ENCODE measurements at regions not wholly inside any gene's neighbourhood (a gene's known extent, or its start where the extent isn't known, plus 50 kb on each side); places are given as distances from the start of the nearest gene placed in this dataset.

DNA sequence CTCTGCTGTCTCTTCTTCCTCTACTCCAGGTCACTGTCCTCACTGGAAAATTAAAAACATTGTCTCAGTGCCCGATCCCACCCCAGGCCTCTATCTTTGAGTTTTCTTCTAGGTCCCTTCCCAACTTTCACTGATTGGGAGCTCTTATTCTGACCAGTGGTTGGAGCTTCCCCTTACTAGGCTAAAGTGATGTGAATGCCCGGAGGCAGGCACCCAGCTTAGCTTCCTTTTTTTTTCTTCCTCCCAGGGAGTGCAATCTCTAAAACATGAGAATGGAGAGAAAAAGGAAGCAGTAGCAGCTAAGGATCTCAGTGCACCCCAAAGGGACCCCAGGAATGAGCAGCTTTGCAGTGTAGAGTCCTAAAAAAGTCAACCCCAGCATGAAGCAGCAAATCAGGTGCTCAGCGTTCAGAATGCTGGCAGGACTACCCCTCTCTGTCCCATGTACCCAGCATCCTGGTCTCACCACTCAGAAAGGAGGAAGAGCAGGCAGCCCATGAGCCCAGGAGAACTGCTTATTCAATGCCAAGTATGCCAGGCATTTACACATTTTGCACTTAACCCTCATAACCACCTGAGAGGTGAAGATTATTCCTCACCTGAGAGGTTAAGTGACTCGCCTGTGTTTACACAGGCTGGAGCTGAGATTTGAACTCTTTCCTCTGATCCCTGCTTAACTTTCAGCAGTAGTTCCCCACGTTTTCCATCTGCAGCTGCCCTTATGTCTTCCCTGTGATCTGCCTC is 146.2 kb upstream of the PWP1 start:
- BruUV-seq (replicated peaks): no TSS peak
- Histone ChIP-seq H3K36me3 (ENCODE audit: low read depth, low read length) (no peaks in the 10 kb centered on the region), H3K79me2 (ENCODE audit: low read length) (no peaks in the 10 kb centered on the region), H3K9me2 (replicated peaks; ENCODE audit: low read length) (no peaks in the 10 kb centered on the region), H4K20me1 (ENCODE audit: low read length) (no peaks in the 10 kb centered on the region), H3K4me2 (ENCODE audit: low read length) (no peak overlapping the region), H3K4me3 (ENCODE audit: low read length) (no peak overlapping the region), H3F3A (ENCODE audit: low read length, unreplicated experiment) (no peaks in the 10 kb centered on the region), H3K27me3 (ENCODE audit: low read length) (no peaks in the 10 kb centered on the region), H3K27ac (ENCODE audit: low read length) (no peak overlapping the region), H3K9ac (ENCODE audit: low read length) (no peak overlapping the region), H3K9me3 (ENCODE audit: low read length) (no peaks in the 10 kb centered on the region), H3K4me1 (ENCODE audit: insufficient read depth, low read length) (no peaks in the 10 kb centered on the region), H2AFZ (ENCODE audit: low read length) (no peak overlapping the region)
- TF ChIP-seq EZH2 (IDR thresholded peaks at IDR 0.05; ENCODE audit: low read length, unreplicated experiment): no peak
- no peak for TF ChIP-seq CTCF (conservative IDR thresholded peaks at IDR 0.05; ENCODE audit: low read depth, low read length)
- TF ChIP-seq EZH2phosphoT487 (IDR thresholded peaks at IDR 0.05; ENCODE audit: borderline replicate concordance, low read length): no peak
- CTCF ChIA-PET: no interaction called here
- DNase-seq (no peak), ATAC-seq (no peak)
- POLR2A ChIA-PET (ENCODE audit: unreplicated experiment): no interaction called here
- intact Hi-C loops (cut with micrococcal nuclease): no loop called here

- Histone ChIP-seq H3K4me3 (ENCODE audit: low read length) (no peak overlapping the region), H3F3A (ENCODE audit: low read length, unreplicated experiment) (no peaks in the 10 kb centered on the region), H3K9me3 (ENCODE audit: low read length) (no peaks in the 10 kb centered on the region), H4K20me1 (ENCODE audit: low read length) (no peaks in the 10 kb centered on the region), H3K4me1 (ENCODE audit: insufficient read depth, low read length) (no peaks in the 10 kb centered on the region), H3K79me2 (ENCODE audit: low read length) (no peaks in the 10 kb centered on the region), H3K27ac (ENCODE audit: low read length) (no peak overlapping the region), H3K9ac (ENCODE audit: low read length) (no peak overlapping the region), H3K9me2 (replicated peaks; ENCODE audit: low read length) (no peaks in the 10 kb centered on the region), H3K36me3 (ENCODE audit: low read depth, low read length) (no peaks in the 10 kb centered on the region), H2AFZ (ENCODE audit: low read length) (no peak overlapping the region), H3K27me3 (ENCODE audit: low read length) (no peaks in the 10 kb centered on the region), H3K4me2 (ENCODE audit: low read length) (no peak overlapping the region)
- ChIA-PET CTCF (no interaction called here), POLR2A (ENCODE audit: unreplicated experiment) (no interaction called here)
- no TSS peak for BruUV-seq (replicated peaks)
- intact Hi-C loops (cut with micrococcal nuclease): no loop called here
- TF ChIP-seq EZH2phosphoT487 (IDR thresholded peaks at IDR 0.05; ENCODE audit: borderline replicate concordance, low read length): no peak
- TF ChIP-seq EZH2 (IDR thresholded peaks at IDR 0.05; ENCODE audit: low read length, unreplicated experiment): no peak
- no peak for TF ChIP-seq CTCF (conservative IDR thresholded peaks at IDR 0.05; ENCODE audit: low read depth, low read length)
- no peak for DNase-seq
- no peak for ATAC-seq
These were observed 144.4 kb upstream of the PWP1 start for GRCh38 chr12:107541001-107541705.

GRCh38 chr12:107543416-107543815 is 142.2 kb upstream of the PWP1 start:
- Histone ChIP-seq H3K9me2 (replicated peaks; ENCODE audit: low read length) (no peaks in the 10 kb centered on the region), H3K79me2 (ENCODE audit: low read length) (no peaks in the 10 kb centered on the region), H2AFZ (ENCODE audit: low read length) (no peak overlapping the region), H3K9me3 (ENCODE audit: low read length) (no peaks in the 10 kb centered on the region), H3F3A (ENCODE audit: low read length, unreplicated experiment) (no peaks in the 10 kb centered on the region), H3K9ac (ENCODE audit: low read length) (no peak overlapping the region), H3K4me1 (ENCODE audit: insufficient read depth, low read length) (no peaks in the 10 kb centered on the region), H3K4me2 (ENCODE audit: low read length) (no peak overlapping the region), H3K36me3 (ENCODE audit: low read depth, low read length) (no peaks in the 10 kb centered on the region), H3K27me3 (ENCODE audit: low read length) (no peaks in the 10 kb centered on the region), H4K20me1 (ENCODE audit: low read length) (no peaks in the 10 kb centered on the region), H3K4me3 (ENCODE audit: low read length) (no peak overlapping the region), H3K27ac (ENCODE audit: low read length) (no peak overlapping the region)
- TF ChIP-seq EZH2 (IDR thresholded peaks at IDR 0.05; ENCODE audit: low read length, unreplicated experiment) (no peak), CTCF (conservative IDR thresholded peaks at IDR 0.05; ENCODE audit: low read depth, low read length) (no peak), EZH2phosphoT487 (IDR thresholded peaks at IDR 0.05; ENCODE audit: borderline replicate concordance, low read length) (no peak)
- ChIA-PET CTCF (no interaction called here), POLR2A (ENCODE audit: unreplicated experiment) (no interaction called here)
- no peak for DNase-seq
- intact Hi-C loops (cut with micrococcal nuclease): no loop called here
- no TSS peak for BruUV-seq (replicated peaks)
- no peak for ATAC-seq

Measured in PC-3 (cell line).